GM12801 (cell line): ENCODE measurements at regions not wholly inside any gene's neighbourhood (a gene's known extent, or its start where the extent isn't known, plus 50 kb on each side); places are given as distances from the start of the nearest gene placed in this dataset.

Experiments used
- CTCF ChIP-seq: IDR thresholded peaks from one replicate; pipeline ENCODE4 v1.5.1; 2011; ENCODE audit warnings: control low read depth; ENCODE audit not compliant: insufficient read length; ENCODE audit errors: extremely low read depth

GRCh38 chr18:46290440-46291020 is 186.3 kb downstream of the HAUS1 start:
- TF ChIP-seq CTCF = no peak

GRCh38 chr18:46291149-46291548 is 187.0 kb downstream of the HAUS1 start:
- no peak for TF ChIP-seq CTCF

GRCh38 chr18:46293742-46294181 is 189.6 kb downstream of the HAUS1 start:
- no peak for TF ChIP-seq CTCF

GRCh38 chr18:46294318-46294717 is 190.1 kb downstream of the HAUS1 start:
- TF ChIP-seq CTCF = no peak

GRCh38 chr18:46294751-46295150 is 190.6 kb downstream of the HAUS1 start:
- no peak for TF ChIP-seq CTCF

GRCh38 chr18:46295416-46295815 is 191.2 kb downstream of the HAUS1 start:
- TF ChIP-seq CTCF = no peak

- TF ChIP-seq CTCF = no peak
Observed at GRCh38 chr18:46296656-46297055, 192.5 kb downstream of the HAUS1 start.
